ENCODE measurements at regions not wholly inside any gene's neighbourhood (a gene's known extent, or its start where the extent isn't known, plus 50 kb on each side); places are given as distances from the start of the nearest gene placed in this dataset.

DNA sequence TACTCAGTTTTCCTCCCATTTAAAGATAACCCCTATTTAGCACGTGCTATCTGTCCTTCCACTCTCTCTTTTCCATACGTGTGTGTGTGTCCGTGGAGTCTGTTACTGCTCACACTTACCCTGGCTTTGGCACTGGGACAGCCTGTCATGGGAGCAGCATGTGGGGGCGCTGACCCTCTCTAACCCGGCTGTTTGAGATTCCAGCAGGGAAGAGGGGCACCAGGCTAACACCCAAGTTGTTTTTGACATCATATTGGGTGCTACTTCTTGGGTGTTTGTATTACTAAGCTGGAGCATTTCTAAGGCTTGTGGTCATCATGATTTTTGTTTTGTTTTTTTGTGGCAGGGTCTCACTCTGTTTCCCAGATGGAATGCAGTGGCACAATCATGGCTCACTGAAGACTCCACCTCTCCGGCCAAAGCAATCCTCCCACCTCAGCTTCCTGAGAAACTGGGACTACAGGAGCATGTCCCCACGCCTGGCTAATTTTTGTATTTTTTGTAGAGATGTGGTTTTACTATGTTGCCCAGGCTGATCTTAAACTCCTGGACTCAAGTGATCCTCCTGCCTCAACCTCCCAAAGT is 56.9 kb upstream of the SIMC1 start:
- TF ChIP-seq, protein P1, sequence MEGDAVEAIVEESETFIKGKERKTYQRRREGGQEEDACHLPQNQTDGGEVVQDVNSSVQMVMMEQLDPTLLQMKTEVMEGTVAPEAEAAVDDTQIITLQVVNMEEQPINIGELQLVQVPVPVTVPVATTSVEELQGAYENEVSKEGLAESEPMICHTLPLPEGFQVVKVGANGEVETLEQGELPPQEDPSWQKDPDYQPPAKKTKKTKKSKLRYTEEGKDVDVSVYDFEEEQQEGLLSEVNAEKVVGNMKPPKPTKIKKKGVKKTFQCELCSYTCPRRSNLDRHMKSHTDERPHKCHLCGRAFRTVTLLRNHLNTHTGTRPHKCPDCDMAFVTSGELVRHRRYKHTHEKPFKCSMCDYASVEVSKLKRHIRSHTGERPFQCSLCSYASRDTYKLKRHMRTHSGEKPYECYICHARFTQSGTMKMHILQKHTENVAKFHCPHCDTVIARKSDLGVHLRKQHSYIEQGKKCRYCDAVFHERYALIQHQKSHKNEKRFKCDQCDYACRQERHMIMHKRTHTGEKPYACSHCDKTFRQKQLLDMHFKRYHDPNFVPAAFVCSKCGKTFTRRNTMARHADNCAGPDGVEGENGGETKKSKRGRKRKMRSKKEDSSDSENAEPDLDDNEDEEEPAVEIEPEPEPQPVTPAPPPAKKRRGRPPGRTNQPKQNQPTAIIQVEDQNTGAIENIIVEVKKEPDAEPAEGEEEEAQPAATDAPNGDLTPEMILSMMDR (IDR thresholded peaks at IDR 0.05; ENCODE audit: insufficient read depth, low read depth, low read length), result no peak
- no peak for TF ChIP-seq EZH2 (IDR thresholded peaks at IDR 0.05; ENCODE audit: insufficient read depth, low read length)
